ENCODE measurements at regions not wholly inside any gene's neighbourhood (a gene's known extent, or its start where the extent isn't known, plus 50 kb on each side); places are given as distances from the start of the nearest gene placed in this dataset.

DNA sequence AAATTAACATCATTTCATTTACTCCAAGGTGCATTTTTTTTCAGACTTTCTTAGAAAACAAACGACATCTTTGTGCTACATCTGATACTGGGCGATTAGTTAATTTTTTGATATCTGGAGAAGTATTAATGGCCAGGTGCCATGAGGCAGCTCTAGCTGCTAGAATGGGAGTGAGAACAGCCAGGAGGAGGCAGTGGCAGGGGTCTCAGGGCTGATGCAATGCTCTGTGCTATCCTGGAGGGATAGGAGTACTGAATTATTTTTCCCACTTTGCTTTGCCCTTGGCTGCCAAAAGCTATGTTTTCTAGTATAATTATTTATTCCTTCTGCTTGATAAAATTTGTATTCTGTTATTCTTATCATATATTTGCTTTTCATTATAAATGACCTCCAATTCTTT is 133.6 kb upstream of the NOX3 start:
- DNase-seq (ENCODE audit: low read depth), result no peak
- no peak overlapping the region for H3K4me3 ChIP-seq (ENCODE audit: low read length)
- TF ChIP-seq, protein P1, sequence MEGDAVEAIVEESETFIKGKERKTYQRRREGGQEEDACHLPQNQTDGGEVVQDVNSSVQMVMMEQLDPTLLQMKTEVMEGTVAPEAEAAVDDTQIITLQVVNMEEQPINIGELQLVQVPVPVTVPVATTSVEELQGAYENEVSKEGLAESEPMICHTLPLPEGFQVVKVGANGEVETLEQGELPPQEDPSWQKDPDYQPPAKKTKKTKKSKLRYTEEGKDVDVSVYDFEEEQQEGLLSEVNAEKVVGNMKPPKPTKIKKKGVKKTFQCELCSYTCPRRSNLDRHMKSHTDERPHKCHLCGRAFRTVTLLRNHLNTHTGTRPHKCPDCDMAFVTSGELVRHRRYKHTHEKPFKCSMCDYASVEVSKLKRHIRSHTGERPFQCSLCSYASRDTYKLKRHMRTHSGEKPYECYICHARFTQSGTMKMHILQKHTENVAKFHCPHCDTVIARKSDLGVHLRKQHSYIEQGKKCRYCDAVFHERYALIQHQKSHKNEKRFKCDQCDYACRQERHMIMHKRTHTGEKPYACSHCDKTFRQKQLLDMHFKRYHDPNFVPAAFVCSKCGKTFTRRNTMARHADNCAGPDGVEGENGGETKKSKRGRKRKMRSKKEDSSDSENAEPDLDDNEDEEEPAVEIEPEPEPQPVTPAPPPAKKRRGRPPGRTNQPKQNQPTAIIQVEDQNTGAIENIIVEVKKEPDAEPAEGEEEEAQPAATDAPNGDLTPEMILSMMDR (IDR thresholded peaks at IDR 0.05; ENCODE audit: insufficient read depth, low read depth, low read length, missing control alignments), result no peak

DNA sequence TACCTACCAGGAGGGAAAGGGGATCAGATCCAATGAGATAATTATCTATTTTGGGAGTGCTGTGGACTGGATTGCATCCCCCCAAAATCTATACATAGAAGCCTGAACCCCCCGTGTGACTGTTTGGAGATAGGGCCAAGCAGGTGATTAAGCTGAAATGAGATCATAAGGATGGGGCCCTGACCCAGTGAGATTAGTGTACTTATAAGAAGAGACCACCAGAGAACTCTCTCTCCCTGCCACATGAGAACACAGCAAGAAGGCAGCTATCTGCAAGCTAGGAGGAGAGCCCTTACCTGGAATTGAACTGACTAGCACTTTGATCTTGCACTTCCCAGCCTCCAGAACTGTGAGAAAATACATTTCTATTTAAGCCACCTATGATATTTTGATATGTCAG is 132.2 kb upstream of the NOX3 start:
- no peak overlapping the region for H3K4me3 ChIP-seq (ENCODE audit: low read length)
- TF ChIP-seq, protein P1 (IDR thresholded peaks at IDR 0.05; ENCODE audit: insufficient read depth, low read depth, low read length, missing control alignments), result no peak
- no peak for DNase-seq (ENCODE audit: low read depth)

DNA sequence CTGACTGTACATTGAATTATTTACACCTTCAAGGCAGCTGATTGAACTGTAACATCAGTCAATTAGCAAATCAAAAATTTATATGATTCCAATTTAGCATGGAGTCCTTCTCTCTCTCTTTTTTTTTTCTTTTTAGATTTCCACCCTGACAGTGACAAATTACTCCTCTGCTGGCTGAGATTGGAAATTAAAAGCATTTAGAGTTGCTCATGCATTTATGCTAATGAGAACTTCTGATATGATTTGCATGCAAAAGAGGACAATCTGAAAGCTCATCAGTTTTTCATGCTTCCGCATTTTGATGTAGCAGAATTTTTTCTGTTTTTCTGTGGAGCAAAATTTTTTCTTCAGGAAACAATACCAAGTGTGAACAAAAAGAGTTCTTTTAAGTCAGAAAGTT is 130.5 kb upstream of the NOX3 start:
- TF ChIP-seq, protein P1 (IDR thresholded peaks at IDR 0.05; ENCODE audit: insufficient read depth, low read depth, low read length, missing control alignments), result no peak
- no peak overlapping the region for H3K4me3 ChIP-seq (ENCODE audit: low read length)
- no peak for DNase-seq (ENCODE audit: low read depth)

DNA sequence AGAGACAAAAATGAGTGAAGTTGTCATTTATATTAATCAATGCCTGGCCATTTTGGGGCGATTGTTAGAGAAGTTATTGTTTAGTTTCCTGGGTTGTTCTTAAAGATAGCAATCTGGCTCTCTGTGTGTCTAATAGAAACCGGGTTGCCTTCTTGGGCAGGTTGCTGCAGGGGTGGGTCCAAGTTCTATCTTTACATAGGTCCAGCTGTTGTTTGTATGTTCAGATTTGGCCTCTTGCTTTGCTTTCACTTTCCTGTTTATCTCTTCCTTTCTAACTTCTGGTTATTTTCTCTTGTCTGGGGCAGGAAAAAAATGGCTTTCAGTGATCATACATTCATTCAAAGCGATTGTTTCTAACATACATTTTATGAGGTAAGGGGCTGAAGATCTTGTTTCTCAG is 128.4 kb upstream of the NOX3 start:
- TF ChIP-seq, protein P1 (IDR thresholded peaks at IDR 0.05; ENCODE audit: insufficient read depth, low read depth, low read length, missing control alignments), result no peak
- H3K4me3 ChIP-seq (ENCODE audit: low read length), result no peak overlapping the region
- no peak for DNase-seq (ENCODE audit: low read depth)

DNA sequence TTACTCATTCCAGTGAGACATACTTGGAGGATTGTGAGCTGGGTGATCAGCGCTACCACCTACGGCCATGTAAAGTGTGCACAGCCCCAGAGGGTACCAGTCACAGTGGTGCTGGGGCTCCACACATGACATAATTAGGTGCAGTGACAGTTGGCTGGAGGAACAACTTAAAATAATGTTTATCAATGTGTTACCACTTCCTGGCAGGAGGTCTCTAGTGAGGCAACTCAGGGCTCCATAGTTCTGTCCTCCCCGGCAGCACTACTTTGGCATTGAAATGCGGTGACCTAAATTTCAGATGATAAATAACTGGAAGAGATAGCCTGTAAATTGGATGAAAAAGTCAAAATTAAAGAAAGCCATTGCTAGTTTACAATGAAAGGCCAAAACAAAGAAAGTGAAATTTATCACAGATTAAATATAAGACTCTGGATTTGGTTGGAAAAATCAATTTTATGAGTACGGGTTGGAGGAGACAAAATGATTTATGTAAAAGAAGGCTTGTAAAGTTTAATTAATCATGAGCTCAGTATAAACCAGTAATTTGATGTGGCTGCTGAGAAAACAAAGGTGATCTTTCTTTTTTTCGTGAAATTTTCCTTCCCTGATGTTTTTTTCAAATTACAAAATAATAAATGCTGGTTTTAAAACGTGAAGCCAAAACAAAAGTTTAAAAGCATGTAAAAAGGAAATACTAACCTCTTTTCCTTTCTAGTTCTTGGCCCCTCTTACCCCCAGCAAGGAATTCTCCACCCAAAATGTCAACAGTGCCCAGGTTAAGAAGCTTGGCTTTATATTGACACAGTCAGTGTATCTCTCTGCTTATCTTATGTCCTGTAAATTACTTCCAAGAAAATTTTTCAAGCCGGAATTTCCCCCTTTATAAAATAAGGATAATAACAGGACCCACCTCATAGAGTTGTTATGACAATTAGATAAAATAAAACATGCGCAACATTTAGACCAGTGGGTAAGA is 126.7 kb upstream of the NOX3 start:
- DNase-seq (ENCODE audit: low read depth), result no peak
- TF ChIP-seq, protein P1 (IDR thresholded peaks at IDR 0.05; ENCODE audit: insufficient read depth, low read depth, low read length, missing control alignments), result no peak

DNA sequence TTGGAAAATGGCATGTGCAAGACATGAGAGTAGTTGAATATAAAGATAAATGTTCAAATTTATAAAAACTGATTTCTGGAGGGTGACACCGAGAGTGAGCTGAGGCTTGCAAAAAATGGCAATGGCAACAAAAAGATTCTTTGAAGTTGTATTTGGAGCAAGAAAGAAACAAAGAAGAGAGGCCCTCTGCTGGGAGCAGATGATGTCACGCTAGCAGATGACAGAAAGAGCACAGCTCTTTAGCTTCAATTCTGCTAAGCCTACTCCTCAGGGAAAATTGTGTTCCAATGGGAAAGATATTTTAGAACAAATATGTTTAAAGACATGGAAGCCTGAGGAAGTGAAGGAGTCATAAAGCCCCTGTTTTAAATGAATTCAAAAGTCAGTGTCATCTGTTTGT is 125.3 kb upstream of the NOX3 start:
- DNase-seq (ENCODE audit: low read depth), result no peak
- H3K4me3 ChIP-seq (ENCODE audit: low read length), result no peak overlapping the region
- TF ChIP-seq, protein P1 (IDR thresholded peaks at IDR 0.05; ENCODE audit: insufficient read depth, low read depth, low read length, missing control alignments), result no peak

More for the DNA sequence above, 126.7 kb upstream of the NOX3 start:
- no peak overlapping the region for H3K4me3 ChIP-seq (ENCODE audit: low read length)
